ENCODE measurements at regions not wholly inside any gene's neighbourhood (a gene's known extent, or its start where the extent isn't known, plus 50 kb on each side); places are given as distances from the start of the nearest gene placed in this dataset.

GRCh38 chr16:10255728-10256127 is 73.5 kb upstream of the GRIN2A start:
- TF ChIP-seq CTCF (conservative IDR thresholded peaks at IDR 0.05; ENCODE audit: low read length) = no peak
- no peak for TF ChIP-seq EZH2phosphoT487 (IDR thresholded peaks at IDR 0.05; ENCODE audit: borderline replicate concordance, low read depth, low read length)

Data from OCI-LY7 (cell line).